Astrocyte of the spinal cord (primary cell): ENCODE measurements at regions not wholly inside any gene's neighbourhood (a gene's known extent, or its start where the extent isn't known, plus 50 kb on each side); places are given as distances from the start of the nearest gene placed in this dataset.

Experiments
- DNase-seq: peaks from one replicate; pipeline ENCODE4 v3.0.0; 2011; ENCODE audit warnings: low read depth, low spot score
- H3K4me3 ChIP-seq: 2 replicates; pipeline ENCODE4 v1.5.1; 2011; ENCODE audit warnings: low read depth, mild to moderate bottlenecking, low read length, moderate library complexity
- in situ Hi-C: cut with HindIII; loops from 2 replicates; pipeline ENCODE4 v1.10.0; 2017; ENCODE audit warnings: low sequenced_read_pairs
- TF ChIP-seq, protein P1 (sequence below): IDR thresholded peaks from 2 replicates; pipeline ENCODE4 v1.5.1; 2012; ENCODE audit warnings: low read depth, mild to moderate bottlenecking, low read length, inconsistent platforms

DNA sequence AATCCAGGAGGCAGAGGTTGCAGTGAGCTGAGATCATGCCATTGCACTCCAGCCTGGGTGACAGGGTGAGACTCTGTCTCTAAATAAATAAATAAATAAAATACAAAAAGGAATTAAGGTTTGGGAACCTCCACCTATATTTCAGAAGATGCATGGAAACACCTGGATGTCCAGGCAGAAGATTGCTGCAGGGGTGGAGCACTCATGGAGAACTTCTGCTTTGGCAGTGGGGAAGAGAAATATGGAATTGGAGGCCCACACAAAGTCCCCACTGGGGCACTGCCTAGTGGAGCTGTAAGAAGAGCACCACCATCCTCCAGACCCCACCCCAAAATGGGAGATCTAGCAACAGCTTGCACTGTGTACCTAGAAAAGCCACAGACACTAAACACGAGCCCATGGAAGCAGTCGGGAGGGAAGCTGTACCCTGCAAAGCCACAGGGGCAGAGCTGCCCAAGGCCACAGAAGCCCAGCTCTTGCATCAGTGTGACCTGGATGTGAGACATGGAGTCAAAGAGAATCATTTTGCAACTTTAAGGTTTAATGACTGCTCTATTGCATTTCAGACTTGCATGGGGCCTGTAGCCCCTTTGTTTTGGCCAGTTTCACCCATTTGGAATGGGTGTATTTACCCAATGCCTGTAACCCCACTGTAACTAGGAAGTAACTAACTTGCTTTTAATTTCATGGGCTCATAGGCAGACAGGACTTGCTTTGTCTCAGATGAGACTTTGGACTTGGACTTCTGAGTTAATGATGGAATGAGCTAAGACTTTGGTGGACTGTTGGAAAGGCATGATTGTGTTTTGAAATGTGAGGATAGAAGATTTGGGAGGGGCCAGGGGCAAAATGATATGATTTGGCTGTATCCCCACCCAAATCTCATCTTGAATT, 265.3 kb downstream of the ZEB2 start:
- in situ Hi-C loops: no loop called here
- no peak overlapping the region for H3K4me3 ChIP-seq
- DNase-seq: no peak
- TF ChIP-seq, protein P1, sequence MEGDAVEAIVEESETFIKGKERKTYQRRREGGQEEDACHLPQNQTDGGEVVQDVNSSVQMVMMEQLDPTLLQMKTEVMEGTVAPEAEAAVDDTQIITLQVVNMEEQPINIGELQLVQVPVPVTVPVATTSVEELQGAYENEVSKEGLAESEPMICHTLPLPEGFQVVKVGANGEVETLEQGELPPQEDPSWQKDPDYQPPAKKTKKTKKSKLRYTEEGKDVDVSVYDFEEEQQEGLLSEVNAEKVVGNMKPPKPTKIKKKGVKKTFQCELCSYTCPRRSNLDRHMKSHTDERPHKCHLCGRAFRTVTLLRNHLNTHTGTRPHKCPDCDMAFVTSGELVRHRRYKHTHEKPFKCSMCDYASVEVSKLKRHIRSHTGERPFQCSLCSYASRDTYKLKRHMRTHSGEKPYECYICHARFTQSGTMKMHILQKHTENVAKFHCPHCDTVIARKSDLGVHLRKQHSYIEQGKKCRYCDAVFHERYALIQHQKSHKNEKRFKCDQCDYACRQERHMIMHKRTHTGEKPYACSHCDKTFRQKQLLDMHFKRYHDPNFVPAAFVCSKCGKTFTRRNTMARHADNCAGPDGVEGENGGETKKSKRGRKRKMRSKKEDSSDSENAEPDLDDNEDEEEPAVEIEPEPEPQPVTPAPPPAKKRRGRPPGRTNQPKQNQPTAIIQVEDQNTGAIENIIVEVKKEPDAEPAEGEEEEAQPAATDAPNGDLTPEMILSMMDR: no peak

DNA sequence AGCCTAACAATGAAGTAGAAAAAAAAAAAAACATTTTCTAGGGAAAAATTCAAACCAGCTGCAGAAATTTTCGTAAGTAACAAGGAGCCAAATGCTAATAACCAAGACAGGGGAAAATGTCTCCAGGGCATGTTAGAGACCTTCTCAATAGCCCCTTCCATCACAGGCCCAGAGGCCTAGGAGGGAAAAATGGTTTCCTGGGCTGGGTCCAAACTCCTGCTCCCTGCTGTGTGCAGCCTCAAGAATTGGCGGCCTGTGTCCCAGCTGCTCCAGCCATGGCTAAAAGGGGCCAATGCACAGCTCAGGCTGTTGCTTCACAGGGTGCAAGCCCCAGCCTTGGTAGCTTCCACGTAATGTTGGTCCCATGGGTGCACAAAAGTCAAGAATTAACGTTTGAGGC, 266.2 kb downstream of the ZEB2 start:
- TF ChIP-seq, protein P1: no peak
- in situ Hi-C loops: no loop called here
- no peak for DNase-seq
- H3K4me3 ChIP-seq: no peak overlapping the region

DNA sequence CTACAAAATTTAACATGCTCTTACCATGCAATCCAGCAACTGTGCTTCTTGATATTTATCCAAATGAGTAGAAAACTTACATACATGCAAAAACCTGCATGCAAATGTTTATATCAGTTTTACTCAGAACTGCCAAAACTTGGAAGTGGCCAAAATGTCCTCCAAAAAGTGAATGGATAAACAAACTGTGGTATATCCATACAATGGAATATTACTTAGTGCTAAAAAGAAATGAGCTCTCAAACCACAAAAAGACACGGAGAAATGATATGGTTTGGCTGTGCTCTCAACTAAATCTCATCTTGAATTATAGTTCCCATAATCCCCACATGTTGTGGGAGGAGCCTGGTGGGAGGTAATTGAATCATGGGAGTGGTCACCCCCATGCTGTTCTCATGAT, 267.2 kb downstream of the ZEB2 start:
- in situ Hi-C loops: no loop called here
- no peak for DNase-seq
- H3K4me3 ChIP-seq: no peak overlapping the region
- TF ChIP-seq, protein P1: no peak

DNA sequence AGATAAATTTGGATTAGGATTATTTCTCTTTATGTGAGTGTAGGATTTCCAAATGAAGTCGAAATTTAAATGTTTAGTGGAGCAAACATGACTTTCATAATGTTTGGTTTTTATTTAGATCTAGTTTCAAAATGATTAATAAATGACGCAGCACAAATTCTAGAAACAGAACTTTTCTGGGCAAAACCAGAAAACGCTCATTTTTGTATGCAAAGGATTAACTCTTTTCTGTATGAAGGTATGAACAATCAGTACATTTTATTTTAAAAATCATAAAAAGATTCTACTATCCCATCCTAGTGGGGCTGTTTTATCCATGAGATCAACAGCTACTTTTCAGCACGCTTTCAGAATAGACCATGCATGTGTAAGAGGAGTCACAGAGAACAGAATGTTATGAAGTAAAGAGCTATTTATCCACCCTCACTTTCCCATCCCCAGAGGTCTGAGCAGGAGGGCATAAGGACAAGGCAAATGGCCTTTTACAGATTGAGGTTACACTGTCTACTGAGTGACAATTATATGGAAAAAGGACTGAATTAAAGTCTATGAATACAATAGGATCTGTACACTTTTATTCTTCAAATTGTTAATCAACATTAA, 270.8 kb downstream of the ZEB2 start:
- TF ChIP-seq, protein P1: no peak
- no peak overlapping the region for H3K4me3 ChIP-seq
- no peak for DNase-seq
- in situ Hi-C loops: no loop called here

DNA sequence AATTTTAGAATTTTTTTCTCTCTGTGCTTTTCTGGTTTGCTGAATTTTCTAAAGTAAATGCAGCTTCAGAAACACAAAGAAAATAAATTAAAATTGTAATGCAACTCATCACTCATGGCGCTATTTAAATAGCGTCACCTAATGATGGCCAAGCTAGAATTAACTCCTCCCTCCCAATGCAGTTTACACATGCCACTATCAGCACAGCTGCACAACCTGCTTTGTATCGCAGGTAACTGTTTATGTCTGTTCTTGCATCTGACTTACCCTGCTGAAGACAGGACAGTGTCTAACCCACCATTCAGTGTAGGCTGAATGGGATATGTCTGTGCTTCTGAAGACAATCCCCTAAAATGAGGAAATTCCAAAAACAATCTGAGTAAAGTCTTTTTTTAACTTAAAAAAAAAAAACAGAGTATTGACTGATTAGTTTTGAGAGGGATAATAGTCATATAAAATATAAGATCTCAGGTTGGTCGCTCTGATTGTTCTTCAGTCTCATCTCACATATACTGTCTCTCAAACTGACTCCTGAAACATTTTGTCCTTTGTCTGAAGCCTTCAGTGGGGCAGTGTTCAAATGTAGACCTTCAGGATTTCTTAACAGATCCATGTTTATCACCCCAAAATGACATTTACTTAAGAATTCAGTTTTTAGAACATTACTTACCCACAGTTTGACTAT, 271.4 kb downstream of the ZEB2 start:
- in situ Hi-C loops: no loop called here
- TF ChIP-seq, protein P1: no peak
- H3K4me3 ChIP-seq: no peak overlapping the region
- no peak for DNase-seq

DNA sequence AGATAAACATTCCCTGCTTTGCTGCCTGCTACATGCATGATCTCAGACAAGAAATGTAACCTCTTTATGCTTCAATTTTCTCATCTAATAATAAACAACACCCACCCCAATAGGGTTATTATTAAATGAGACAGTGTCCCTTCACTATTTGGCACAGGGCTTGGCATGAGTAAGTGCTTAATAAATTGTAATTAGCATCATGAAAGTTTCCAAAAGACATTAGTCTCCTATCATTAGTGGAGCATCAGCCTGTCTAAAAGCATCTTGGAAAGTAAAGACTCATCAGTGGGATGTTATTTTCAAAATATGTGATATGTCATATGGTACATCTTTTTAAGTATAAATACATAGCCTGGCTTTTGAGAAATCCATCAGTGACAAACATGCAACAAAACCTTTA, 275.0 kb downstream of the ZEB2 start:
- in situ Hi-C loops: no loop called here
- TF ChIP-seq, protein P1: no peak
- no peak for DNase-seq
- H3K4me3 ChIP-seq: no peak overlapping the region
